Prostate gland (tissue), 2 donors: ENCODE measurements at regions not wholly inside any gene's neighbourhood (a gene's known extent, or its start where the extent isn't known, plus 50 kb on each side); places are given as distances from the start of the nearest gene placed in this dataset.

ENCODE experiments used
- CTCF ChIP-seq, 4 experiments: fragments of 200-600 bp in 2 of 4; fragments of 450-650 bp in 2 of 4; sonication (generic) in 2 of 4; IDR thresholded peaks; 1 replicate in 3 of 4; 2 replicates in 1 of 4; pipeline ENCODE4 v1.5.1; 2016 to 2019; ENCODE audit warnings: antibody characterized with exemption in 4 of 4, mild to moderate bottlenecking in 2 of 4, moderate library complexity in 2 of 4
- POLR2A ChIP-seq: fragments of 450-650 bp; IDR thresholded peaks from one replicate; pipeline ENCODE4 v1.6.1; 2016; ENCODE audit warnings: antibody characterized with exemption, mild to moderate bottlenecking
- POLR2AphosphoS5 ChIP-seq: sonication (generic); formaldehyde crosslinking; IDR thresholded peaks from one replicate; pipeline ENCODE4 v1.6.1; 2017; ENCODE audit warnings: antibody characterized with exemption

- TF ChIP-seq CTCF (IDR thresholded peaks at IDR 0.05) (no peak), POLR2AphosphoS5 (no peak), POLR2A (no peak)
Observed at GRCh38 chr3:20250786-20251185, 64.8 kb upstream of the SGO1 start.
